Endodermal cell (in vitro differentiated cells): ENCODE measurements at regions not wholly inside any gene's neighbourhood (a gene's known extent, or its start where the extent isn't known, plus 50 kb on each side); places are given as distances from the start of the nearest gene placed in this dataset.

Experiments used
- DNase-seq: peaks from one replicate; pipeline ENCODE4 v3.0.0-alpha.2; 2017
- H3K27ac ChIP-seq: 2 replicates; pipeline ENCODE4 v1.5.1; 2013; ENCODE audit warnings: mild to moderate bottlenecking, low read depth, low read length, moderate library complexity
- H3K27me3 ChIP-seq: 2 replicates; pipeline ENCODE4 v1.6.1; 2013; ENCODE audit warnings: mild to moderate bottlenecking, low read length, moderate library complexity; ENCODE audit not compliant: insufficient read depth, control insufficient read depth, poor library complexity, severe bottlenecking
- H3K36me3 ChIP-seq: 2 replicates; pipeline ENCODE4 v1.7.0; 2013; ENCODE audit warnings: mild to moderate bottlenecking, low read length, moderate library complexity; ENCODE audit not compliant: control insufficient read depth, insufficient read depth
- H3K4me1 ChIP-seq: one replicate; pipeline ENCODE4 v1.7.0; 2013; ENCODE audit warnings: low read length; ENCODE audit not compliant: control insufficient read depth, insufficient read depth
- H3K4me3 ChIP-seq: 2 replicates; pipeline ENCODE4 v1.5.1; 2013; ENCODE audit warnings: mild to moderate bottlenecking, low read length, moderate library complexity
- H3K9ac ChIP-seq: 2 replicates; pipeline ENCODE4 v1.6.1; 2013; ENCODE audit warnings: mild to moderate bottlenecking, low read length, moderate library complexity; ENCODE audit not compliant: poor library complexity, severe bottlenecking; ENCODE audit errors: extremely low read depth
- H3K9me3 ChIP-seq: 2 replicates; pipeline ENCODE4 v1.6.1; 2013; ENCODE audit warnings: mild to moderate bottlenecking, low read length, moderate library complexity; ENCODE audit not compliant: control insufficient read depth
- H3K27ac Mint-ChIP-seq: 2 replicates; pipeline ENCODE4 v1.8.0; 2020; ENCODE audit warnings: mixed read lengths
- H3K27me3 Mint-ChIP-seq: 2 replicates; pipeline ENCODE4 v1.8.0; 2021; ENCODE audit warnings: mild to moderate bottlenecking, mixed read lengths; ENCODE audit not compliant: insufficient read depth
- H3K36me3 Mint-ChIP-seq: 2 replicates; pipeline ENCODE4 v1.8.0; 2020; ENCODE audit warnings: low read depth, mixed read lengths
- H3K4me1 Mint-ChIP-seq: 2 replicates; pipeline ENCODE4 v1.8.0; 2020; ENCODE audit warnings: mixed read lengths
- H3K4me3 Mint-ChIP-seq: 2 replicates; pipeline ENCODE4 v1.8.0; 2020; ENCODE audit warnings: mild to moderate bottlenecking, moderate library complexity, mixed read lengths
- H3K9me3 Mint-ChIP-seq: 2 replicates; pipeline ENCODE4 v1.8.0; 2020; ENCODE audit warnings: mild to moderate bottlenecking, mixed read lengths
- WGBS, 2 experiments: methylation state at CpG; one replicate each; pipeline versions ENCODE4 v1.1.5 to v1.1.7; 2013; ENCODE audit warnings: missing lambda C conversion rate in 2 of 2, mixed read lengths in 1 of 2; ENCODE audit not compliant: insufficient coverage in 1 of 2, insufficient read length in 1 of 2; 5-methylcytosine and 5-hydroxymethylcytosine counted together
- TF ChIP-seq, protein P1 (sequence below): fragments of 200-600 bp; sonication (generic); conservative IDR thresholded peaks from 2 replicates; pipeline ENCODE4 v1.5.0; 2021; ENCODE audit warnings: antibody characterized with exemption, mild to moderate bottlenecking

DNA sequence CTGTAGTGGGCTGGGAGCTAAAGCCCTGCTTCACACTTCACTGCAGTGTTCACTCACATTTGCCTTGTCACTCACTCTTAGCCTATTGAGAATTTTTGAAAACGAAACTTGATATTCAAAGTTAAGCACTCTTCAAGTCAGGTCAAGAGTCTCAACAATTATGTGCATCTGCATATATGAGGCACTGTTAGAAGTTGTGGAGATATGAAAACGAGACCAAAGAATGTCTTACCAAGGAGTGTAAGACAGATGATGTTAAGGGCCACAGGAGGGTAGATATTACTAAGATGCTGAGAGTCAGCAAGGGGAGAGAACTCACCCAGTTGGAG, 64.7 kb upstream of the GJA8 start:
- H3K9me3 Mint-ChIP-seq = no peaks in the 10 kb centered on the region
- H3K27ac Mint-ChIP-seq = peak overlapping the region; percentile 71
- Histone ChIP-seq H3K4me3 (no peak overlapping the region), H3K9me3 (no peaks in the 10 kb centered on the region), H3K4me1 (peaks cover 14% of the 10 kb centered on the region), H3K27me3 (peaks cover 14% of the 10 kb centered on the region), H3K27ac (no peak overlapping the region), H3K9ac (no peak overlapping the region), H3K36me3 (no peaks in the 10 kb centered on the region)
- H3K4me3 Mint-ChIP-seq = no peak overlapping the region
- no peaks in the 10 kb centered on the region for H3K36me3 Mint-ChIP-seq
- WGBS, 2 experiments = 77 to 90% methylated on average over 2 of the region's 2 CpGs
- DNase-seq = no peak
- TF ChIP-seq, protein P1, sequence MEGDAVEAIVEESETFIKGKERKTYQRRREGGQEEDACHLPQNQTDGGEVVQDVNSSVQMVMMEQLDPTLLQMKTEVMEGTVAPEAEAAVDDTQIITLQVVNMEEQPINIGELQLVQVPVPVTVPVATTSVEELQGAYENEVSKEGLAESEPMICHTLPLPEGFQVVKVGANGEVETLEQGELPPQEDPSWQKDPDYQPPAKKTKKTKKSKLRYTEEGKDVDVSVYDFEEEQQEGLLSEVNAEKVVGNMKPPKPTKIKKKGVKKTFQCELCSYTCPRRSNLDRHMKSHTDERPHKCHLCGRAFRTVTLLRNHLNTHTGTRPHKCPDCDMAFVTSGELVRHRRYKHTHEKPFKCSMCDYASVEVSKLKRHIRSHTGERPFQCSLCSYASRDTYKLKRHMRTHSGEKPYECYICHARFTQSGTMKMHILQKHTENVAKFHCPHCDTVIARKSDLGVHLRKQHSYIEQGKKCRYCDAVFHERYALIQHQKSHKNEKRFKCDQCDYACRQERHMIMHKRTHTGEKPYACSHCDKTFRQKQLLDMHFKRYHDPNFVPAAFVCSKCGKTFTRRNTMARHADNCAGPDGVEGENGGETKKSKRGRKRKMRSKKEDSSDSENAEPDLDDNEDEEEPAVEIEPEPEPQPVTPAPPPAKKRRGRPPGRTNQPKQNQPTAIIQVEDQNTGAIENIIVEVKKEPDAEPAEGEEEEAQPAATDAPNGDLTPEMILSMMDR = no peak
- peaks cover 47% of the 10 kb centered on the region for H3K27me3 Mint-ChIP-seq
- peaks cover 58% of the 10 kb centered on the region for H3K4me1 Mint-ChIP-seq

DNA sequence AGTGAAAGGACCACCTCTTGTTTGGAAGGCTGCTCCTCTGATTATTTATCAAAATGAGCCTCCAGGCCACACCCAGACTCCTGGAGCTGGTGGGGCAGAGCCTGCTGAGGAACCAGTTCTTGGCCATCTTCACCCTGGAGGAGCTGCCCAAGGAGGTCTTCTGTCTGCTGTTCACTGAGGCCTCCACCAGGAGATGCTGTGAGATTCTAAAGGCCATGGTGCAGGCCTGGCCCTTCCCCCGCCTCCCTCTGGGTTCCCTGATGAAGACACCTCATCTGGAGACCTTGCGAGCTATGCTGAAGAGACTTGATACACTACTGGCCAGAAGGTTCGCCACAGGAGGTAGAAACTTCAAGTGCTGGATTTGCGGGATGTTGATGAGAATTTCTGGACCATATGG, 61.7 kb upstream of the GJA8 start:
- Histone ChIP-seq H3K4me1 (peaks cover 3% of the 10 kb centered on the region), H3K36me3 (no peaks in the 10 kb centered on the region), H3K9ac (no peak overlapping the region), H3K4me3 (no peak overlapping the region), H3K27ac (no peak overlapping the region), H3K27me3 (peaks cover 37% of the 10 kb centered on the region), H3K9me3 (no peaks in the 10 kb centered on the region)
- peaks cover 66% of the 10 kb centered on the region for H3K27me3 Mint-ChIP-seq
- no peaks in the 10 kb centered on the region for H3K9me3 Mint-ChIP-seq
- WGBS, 2 experiments = 96 to 100% methylated on average over 2 to 4 of the region's 4 CpGs
- DNase-seq = peak; percentile 84
- TF ChIP-seq, protein P1 = peak; percentile 77
- no peak overlapping the region for H3K4me3 Mint-ChIP-seq
- no peaks in the 10 kb centered on the region for H3K36me3 Mint-ChIP-seq
- H3K4me1 Mint-ChIP-seq = peaks cover 30% of the 10 kb centered on the region
- H3K27ac Mint-ChIP-seq = no peak overlapping the region

DNA sequence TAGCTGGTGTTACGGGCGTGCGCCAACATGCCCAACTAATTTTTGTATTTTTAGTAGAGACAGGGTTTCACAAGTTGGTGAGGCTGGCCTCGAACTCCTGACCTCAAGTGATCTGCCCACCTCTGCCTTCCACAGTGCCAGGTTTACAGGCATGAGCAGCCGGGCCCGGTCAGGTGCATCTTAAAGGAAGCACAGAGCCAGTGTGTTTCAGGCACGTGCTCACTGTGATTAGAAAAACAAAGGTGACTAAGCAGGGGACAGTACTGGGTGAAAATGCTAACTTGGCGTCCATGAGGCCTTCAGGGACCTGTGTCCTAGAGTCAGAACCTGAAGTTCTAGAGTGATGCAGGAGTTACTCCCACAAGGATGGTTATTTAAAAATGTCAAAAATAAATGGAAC, 60.0 kb upstream of the GJA8 start:
- 87 to 92% methylated on average over 5 to 8 of the region's 8 CpGs for WGBS, 2 experiments
- H3K36me3 ChIP-seq = no peaks in the 10 kb centered on the region
- peaks cover 40% of the 10 kb centered on the region for H3K27me3 ChIP-seq
- TF ChIP-seq, protein P1 = no peak
- H3K4me1 Mint-ChIP-seq = peaks cover 23% of the 10 kb centered on the region
- no peaks in the 10 kb centered on the region for H3K4me1 ChIP-seq
- H3K27ac ChIP-seq = no peak overlapping the region
- H3K9me3 ChIP-seq = no peaks in the 10 kb centered on the region
- no peak overlapping the region for H3K4me3 Mint-ChIP-seq
- H3K4me3 ChIP-seq = no peak overlapping the region
- H3K27ac Mint-ChIP-seq = no peak overlapping the region
- no peak overlapping the region for H3K9ac ChIP-seq
- DNase-seq = no peak
- no peaks in the 10 kb centered on the region for H3K36me3 Mint-ChIP-seq
- no peaks in the 10 kb centered on the region for H3K9me3 Mint-ChIP-seq
- peaks cover 74% of the 10 kb centered on the region for H3K27me3 Mint-ChIP-seq
